Neural cell (in vitro differentiated cells): ENCODE measurements at regions not wholly inside any gene's neighbourhood (a gene's known extent, or its start where the extent isn't known, plus 50 kb on each side); places are given as distances from the start of the nearest gene placed in this dataset.

Source experiments
- H2AFZ ChIP-seq: fragments of 200-600, 300-800 bp; sonication (generic), shearing (Covaris generic); 2 replicates; pipeline ENCODE4 v1.6.0; 2014; ENCODE audit warnings: low read depth, mild to moderate bottlenecking, antibody characterized with exemption, low read length, moderate library complexity
- H3F3A ChIP-seq: fragments of 200-600 bp; shearing (Covaris generic); 2 replicates; pipeline ENCODE4 v1.6.1; 2016; ENCODE audit warnings: mild to moderate bottlenecking, moderate library complexity, mixed read lengths, antibody characterized with exemption, low read length; ENCODE audit not compliant: insufficient read depth, poor library complexity, severe bottlenecking
- H3K27ac ChIP-seq: fragments of 200-600, 300-800 bp; sonication (generic), shearing (Covaris generic); 2 replicates; pipeline ENCODE4 v1.5.1; 2014; ENCODE audit warnings: mild to moderate bottlenecking, low read length, moderate library complexity
- H3K27me3 ChIP-seq: fragments of 300-800, 200-600 bp; sonication (generic), shearing (Covaris generic); 2 replicates; pipeline ENCODE4 v1.6.0; 2014; ENCODE audit warnings: mild to moderate bottlenecking, low read depth, low read length, moderate library complexity; ENCODE audit not compliant: insufficient read depth
- H3K36me3 ChIP-seq: fragments of 300-800, 200-600 bp; sonication (generic), shearing (Covaris generic); 2 replicates; pipeline ENCODE4 v1.5.1; 2014; ENCODE audit warnings: mild to moderate bottlenecking, antibody characterized with exemption, low read length, moderate library complexity; ENCODE audit not compliant: insufficient read depth
- H3K4me2 ChIP-seq: fragments of 300-800, 200-600 bp; sonication (generic), shearing (Covaris generic); 2 replicates; pipeline ENCODE4 v1.6.0; 2014; ENCODE audit warnings: mild to moderate bottlenecking, low read length
- H3K4me3 ChIP-seq: fragments of 300-800, 200-600 bp; sonication (generic), shearing (Covaris generic); 2 replicates; pipeline ENCODE4 v1.5.1; 2014; ENCODE audit warnings: mild to moderate bottlenecking, low read length, moderate library complexity
- H3K79me2 ChIP-seq: fragments of 200-600 bp; shearing (Covaris generic); replicated peaks from 2 replicates; pipeline ENCODE4 v1.6.0; 2014; ENCODE audit warnings: mild to moderate bottlenecking, low read length, moderate library complexity; ENCODE audit not compliant: insufficient read depth
- H3K9ac ChIP-seq: fragments of 300-800, 200-600 bp; sonication (generic), shearing (Covaris generic); 2 replicates; pipeline ENCODE4 v1.6.1; 2016; ENCODE audit warnings: mild to moderate bottlenecking, low read length, mixed read lengths
- H3K9me2 ChIP-seq: fragments of 200-600 bp; shearing (Covaris generic); 2 replicates; pipeline ENCODE4 v1.6.1; 2016; ENCODE audit warnings: mild to moderate bottlenecking, low read length, mixed read lengths; ENCODE audit not compliant: insufficient read depth
- H3K9me3 ChIP-seq: fragments of 200-600, 300-800 bp; sonication (generic), shearing (Covaris generic); 2 replicates; pipeline ENCODE4 v1.6.1; 2016; ENCODE audit warnings: mild to moderate bottlenecking, mixed run types, low read length, moderate library complexity, mixed read lengths
- H4K20me1 ChIP-seq: fragments of 200-600 bp; shearing (Covaris generic); 2 replicates; pipeline ENCODE4 v1.6.1; 2016; ENCODE audit warnings: mild to moderate bottlenecking, mixed run types; ENCODE audit not compliant: insufficient read depth
- CTCF ChIP-seq: fragments of 450-650 bp; IDR thresholded peaks from 2 replicates; pipeline ENCODE4 v1.5.1; 2014; ENCODE audit warnings: antibody characterized with exemption, mild to moderate bottlenecking, moderate library complexity; ENCODE audit not compliant: poor library complexity, severe bottlenecking
- EP300 ChIP-seq: fragments of 450-650 bp; conservative IDR thresholded peaks from 2 replicates; pipeline ENCODE4 v1.6.1; 2014; ENCODE audit warnings: antibody characterized with exemption, mild to moderate bottlenecking, moderate library complexity; ENCODE audit not compliant: poor library complexity, severe bottlenecking
- EZH2 ChIP-seq: fragments of 200-600, 300-800 bp; shearing (Covaris generic), sonication (generic); IDR thresholded peaks from 2 replicates; pipeline ENCODE4 v1.6.1; 2014; ENCODE audit warnings: antibody characterized with exemption, low read length, borderline replicate concordance, mild to moderate bottlenecking; ENCODE audit not compliant: insufficient read depth, poor library complexity, severe bottlenecking
- MXI1 ChIP-seq: fragments of 450-650 bp; conservative IDR thresholded peaks from 2 replicates; pipeline ENCODE4 v1.6.1; 2014; ENCODE audit warnings: antibody characterized with exemption, mild to moderate bottlenecking; ENCODE audit not compliant: poor library complexity, severe bottlenecking
- POLR2AphosphoS5 ChIP-seq: IDR thresholded peaks from 2 replicates; pipeline ENCODE4 v1.6.1; 2012
- RAD21 ChIP-seq: fragments of 450-650 bp; conservative IDR thresholded peaks from 2 replicates; pipeline ENCODE4 v1.6.1; 2014; ENCODE audit warnings: antibody characterized with exemption, mild to moderate bottlenecking, moderate library complexity
- REST ChIP-seq: IDR thresholded peaks from 2 replicates; pipeline ENCODE4 v1.6.1; 2012; ENCODE audit warnings: borderline replicate concordance
- SMC3 ChIP-seq: fragments of 450-650 bp; conservative IDR thresholded peaks from 2 replicates; pipeline ENCODE4 v1.6.1; 2014; ENCODE audit warnings: antibody characterized with exemption, mild to moderate bottlenecking, moderate library complexity; ENCODE audit not compliant: poor library complexity
- TAF1 ChIP-seq: IDR thresholded peaks from 2 replicates; pipeline ENCODE4 v1.6.1; 2012; ENCODE audit warnings: low read depth

- H2AFZ ChIP-seq, result no peak overlapping the region
- no peaks in the 10 kb centered on the region for H3K27me3 ChIP-seq
- H3K9ac ChIP-seq, result no peak overlapping the region
- no peak overlapping the region for H3K27ac ChIP-seq
- H3K4me3 ChIP-seq, result no peak overlapping the region
- H3K36me3 ChIP-seq, result no peaks in the 10 kb centered on the region
- H3K9me3 ChIP-seq, result no peaks in the 10 kb centered on the region
- H3K79me2 ChIP-seq, result no peaks in the 10 kb centered on the region
- no peaks in the 10 kb centered on the region for H3F3A ChIP-seq
- H4K20me1 ChIP-seq, result no peaks in the 10 kb centered on the region
- TF ChIP-seq EZH2 (no peak), SMC3 (no peak), MXI1 (no peak), CTCF (no peak), TAF1 (no peak), POLR2AphosphoS5 (no peak), EP300 (no peak), RAD21 (no peak), REST (no peak)
- no peaks in the 10 kb centered on the region for H3K9me2 ChIP-seq
- no peak overlapping the region for H3K4me2 ChIP-seq
These were observed 406.5 kb downstream of the LRIG3 start for GRCh38 chr12:58513852-58514251.

GRCh38 chr12:58519839-58520238, 400.5 kb downstream of the LRIG3 start:
- H3K36me3 ChIP-seq, result no peaks in the 10 kb centered on the region
- no peak overlapping the region for H3K4me3 ChIP-seq
- H4K20me1 ChIP-seq, result no peaks in the 10 kb centered on the region
- no peaks in the 10 kb centered on the region for H3K79me2 ChIP-seq
- TF ChIP-seq RAD21 (no peak), POLR2AphosphoS5 (no peak), TAF1 (no peak), SMC3 (no peak), MXI1 (no peak)
- H3K4me2 ChIP-seq, result no peak overlapping the region
- no peaks in the 10 kb centered on the region for H3K9me2 ChIP-seq
- no peak overlapping the region for H3K9ac ChIP-seq
- H3K27me3 ChIP-seq, result no peaks in the 10 kb centered on the region
- H2AFZ ChIP-seq, result no peak overlapping the region
- no peak overlapping the region for H3K27ac ChIP-seq
- H3F3A ChIP-seq, result no peaks in the 10 kb centered on the region
- H3K9me3 ChIP-seq, result no peaks in the 10 kb centered on the region

- no peaks in the 10 kb centered on the region for H3K9me3 ChIP-seq
- no peak overlapping the region for H3K4me3 ChIP-seq
- no peak overlapping the region for H2AFZ ChIP-seq
- H3K36me3 ChIP-seq, result no peaks in the 10 kb centered on the region
- no peaks in the 10 kb centered on the region for H3F3A ChIP-seq
- TF ChIP-seq POLR2AphosphoS5 (no peak), EZH2 (no peak), RAD21 (no peak), REST (no peak), SMC3 (no peak), CTCF (no peak), TAF1 (no peak), EP300 (no peak), MXI1 (no peak)
- H3K79me2 ChIP-seq, result no peaks in the 10 kb centered on the region
- H3K4me2 ChIP-seq, result no peak overlapping the region
- no peaks in the 10 kb centered on the region for H3K27me3 ChIP-seq
- H3K9ac ChIP-seq, result no peak overlapping the region
- H4K20me1 ChIP-seq, result no peaks in the 10 kb centered on the region
- H3K9me2 ChIP-seq, result no peaks in the 10 kb centered on the region
- no peak overlapping the region for H3K27ac ChIP-seq
These were observed 399.2 kb downstream of the LRIG3 start for GRCh38 chr12:58521152-58521551.
